ENCODE measurements at regions not wholly inside any gene's neighbourhood (a gene's known extent, or its start where the extent isn't known, plus 50 kb on each side); places are given as distances from the start of the nearest gene placed in this dataset.

DNA sequence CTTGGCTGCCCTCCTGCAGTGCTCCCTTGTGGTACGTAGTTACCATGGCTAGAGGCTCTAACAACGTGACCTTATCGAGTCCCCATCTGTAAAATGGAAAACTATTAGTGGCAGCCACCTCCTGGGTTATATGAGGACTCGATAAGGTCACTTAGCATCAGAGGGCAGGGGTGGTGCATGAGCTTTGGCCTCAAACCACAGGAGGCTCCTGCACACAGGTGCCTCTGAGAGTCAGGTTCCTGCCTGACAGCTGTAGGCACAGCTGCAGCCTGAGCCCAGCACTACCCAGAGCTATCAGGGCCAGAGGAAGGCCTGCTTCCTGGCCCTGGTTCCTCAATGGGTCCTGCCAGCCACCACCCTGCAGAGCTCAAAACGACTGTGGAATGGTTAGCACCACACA, 57.2 kb upstream of the SEC14L1 start:
- no peak for TF ChIP-seq TAF1 (IDR thresholded peaks at IDR 0.05; ENCODE audit: borderline replicate concordance, insufficient read depth, low read length)
- TF ChIP-seq, protein P1, sequence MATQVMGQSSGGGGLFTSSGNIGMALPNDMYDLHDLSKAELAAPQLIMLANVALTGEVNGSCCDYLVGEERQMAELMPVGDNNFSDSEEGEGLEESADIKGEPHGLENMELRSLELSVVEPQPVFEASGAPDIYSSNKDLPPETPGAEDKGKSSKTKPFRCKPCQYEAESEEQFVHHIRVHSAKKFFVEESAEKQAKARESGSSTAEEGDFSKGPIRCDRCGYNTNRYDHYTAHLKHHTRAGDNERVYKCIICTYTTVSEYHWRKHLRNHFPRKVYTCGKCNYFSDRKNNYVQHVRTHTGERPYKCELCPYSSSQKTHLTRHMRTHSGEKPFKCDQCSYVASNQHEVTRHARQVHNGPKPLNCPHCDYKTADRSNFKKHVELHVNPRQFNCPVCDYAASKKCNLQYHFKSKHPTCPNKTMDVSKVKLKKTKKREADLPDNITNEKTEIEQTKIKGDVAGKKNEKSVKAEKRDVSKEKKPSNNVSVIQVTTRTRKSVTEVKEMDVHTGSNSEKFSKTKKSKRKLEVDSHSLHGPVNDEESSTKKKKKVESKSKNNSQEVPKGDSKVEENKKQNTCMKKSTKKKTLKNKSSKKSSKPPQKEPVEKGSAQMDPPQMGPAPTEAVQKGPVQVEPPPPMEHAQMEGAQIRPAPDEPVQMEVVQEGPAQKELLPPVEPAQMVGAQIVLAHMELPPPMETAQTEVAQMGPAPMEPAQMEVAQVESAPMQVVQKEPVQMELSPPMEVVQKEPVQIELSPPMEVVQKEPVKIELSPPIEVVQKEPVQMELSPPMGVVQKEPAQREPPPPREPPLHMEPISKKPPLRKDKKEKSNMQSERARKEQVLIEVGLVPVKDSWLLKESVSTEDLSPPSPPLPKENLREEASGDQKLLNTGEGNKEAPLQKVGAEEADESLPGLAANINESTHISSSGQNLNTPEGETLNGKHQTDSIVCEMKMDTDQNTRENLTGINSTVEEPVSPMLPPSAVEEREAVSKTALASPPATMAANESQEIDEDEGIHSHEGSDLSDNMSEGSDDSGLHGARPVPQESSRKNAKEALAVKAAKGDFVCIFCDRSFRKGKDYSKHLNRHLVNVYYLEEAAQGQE (IDR thresholded peaks at IDR 0.05; ENCODE audit: insufficient read depth in 1 of 2, low read depth in 2 of 2, low read length in 2 of 2), result no peak
- no peak for TF ChIP-seq SIN3A (IDR thresholded peaks at IDR 0.05; ENCODE audit: borderline replicate concordance, insufficient read depth, low read length)
- TF ChIP-seq FOXP2 (optimal IDR thresholded peaks at IDR 0.05; ENCODE audit: borderline replicate concordance, extremely low read depth, extremely low read length, insufficient read depth), result no peak
- no peak for TF ChIP-seq POLR2AphosphoS5 (IDR thresholded peaks at IDR 0.05; ENCODE audit: low read depth, low read length)

DNA sequence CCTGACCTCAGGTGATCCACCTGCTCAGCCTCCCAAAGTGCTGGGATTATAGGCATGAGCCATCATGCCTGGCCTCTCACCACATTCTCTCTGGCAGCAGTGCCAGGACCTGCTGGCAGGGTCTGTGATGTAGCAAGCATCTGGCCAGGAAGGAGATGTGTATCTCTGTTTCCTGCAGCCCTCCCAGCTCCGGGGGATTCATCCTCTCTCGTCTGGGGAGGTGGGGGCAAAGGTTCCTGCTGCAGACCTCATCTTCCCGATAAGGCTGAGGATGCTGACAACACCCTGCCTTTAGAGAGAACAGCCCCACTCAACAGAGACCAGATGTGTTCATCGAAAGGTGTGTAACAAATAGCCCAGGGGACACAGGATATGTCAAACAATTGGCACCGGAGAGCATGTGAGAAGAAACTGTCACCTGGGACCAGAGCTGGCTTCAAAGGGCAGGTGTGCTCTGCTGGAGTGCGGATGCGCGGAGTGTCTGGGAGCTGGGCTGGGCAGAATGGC, 54.8 kb upstream of the SEC14L1 start:
- TF ChIP-seq POLR2AphosphoS5 (IDR thresholded peaks at IDR 0.05; ENCODE audit: low read depth, low read length) (no peak), SIN3A (IDR thresholded peaks at IDR 0.05; ENCODE audit: borderline replicate concordance, insufficient read depth, low read length) (no peak), TAF1 (IDR thresholded peaks at IDR 0.05; ENCODE audit: borderline replicate concordance, insufficient read depth, low read length) (no peak), FOXP2 (optimal IDR thresholded peaks at IDR 0.05; ENCODE audit: borderline replicate concordance, extremely low read depth, extremely low read length, insufficient read depth) (no peak)
- TF ChIP-seq, protein P1 (IDR thresholded peaks at IDR 0.05; ENCODE audit: insufficient read depth in 1 of 2, low read depth in 2 of 2, low read length in 2 of 2), result no peak

DNA sequence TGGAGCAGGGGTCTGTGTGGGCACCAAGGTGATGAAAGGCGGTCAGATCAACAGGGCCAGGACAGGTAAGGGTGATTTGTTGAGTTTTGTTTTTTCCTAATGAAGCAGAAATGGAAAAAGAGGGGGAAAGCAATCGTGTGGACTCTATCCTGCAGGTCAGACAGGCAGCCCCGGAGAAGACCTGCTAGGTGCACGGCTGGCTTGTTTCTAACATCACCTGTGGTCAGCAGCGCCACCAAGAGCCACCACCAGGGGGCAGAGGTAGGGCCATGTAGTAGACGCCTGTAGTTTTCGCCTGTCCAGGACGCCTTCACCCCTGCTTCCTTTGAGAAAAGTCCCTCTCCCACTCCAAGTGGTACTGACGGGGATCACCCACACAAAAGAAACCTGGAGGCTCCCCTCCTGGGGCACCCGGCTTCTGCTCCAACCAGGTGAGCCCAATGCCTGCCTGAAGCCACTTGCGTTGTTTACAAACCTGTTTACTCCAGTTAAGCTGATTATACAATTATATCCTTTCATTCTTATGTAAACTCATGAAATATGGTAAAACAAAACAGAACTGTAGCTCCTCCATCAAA, 54.2 kb upstream of the SEC14L1 start:
- TF ChIP-seq FOXP2 (optimal IDR thresholded peaks at IDR 0.05; ENCODE audit: borderline replicate concordance, extremely low read depth, extremely low read length, insufficient read depth) (peak; percentile 29), POLR2AphosphoS5 (IDR thresholded peaks at IDR 0.05; ENCODE audit: low read depth, low read length) (no peak), TAF1 (IDR thresholded peaks at IDR 0.05; ENCODE audit: borderline replicate concordance, insufficient read depth, low read length) (0 out of 2 replicates have a peak, but pooled peaks have one; percentile 19), SIN3A (IDR thresholded peaks at IDR 0.05; ENCODE audit: borderline replicate concordance, insufficient read depth, low read length) (no peak)
- TF ChIP-seq, protein P1 (IDR thresholded peaks at IDR 0.05; ENCODE audit: insufficient read depth in 1 of 2, low read depth in 2 of 2, low read length in 2 of 2), result no peak; a peak in 1 of 4 replicates

DNA sequence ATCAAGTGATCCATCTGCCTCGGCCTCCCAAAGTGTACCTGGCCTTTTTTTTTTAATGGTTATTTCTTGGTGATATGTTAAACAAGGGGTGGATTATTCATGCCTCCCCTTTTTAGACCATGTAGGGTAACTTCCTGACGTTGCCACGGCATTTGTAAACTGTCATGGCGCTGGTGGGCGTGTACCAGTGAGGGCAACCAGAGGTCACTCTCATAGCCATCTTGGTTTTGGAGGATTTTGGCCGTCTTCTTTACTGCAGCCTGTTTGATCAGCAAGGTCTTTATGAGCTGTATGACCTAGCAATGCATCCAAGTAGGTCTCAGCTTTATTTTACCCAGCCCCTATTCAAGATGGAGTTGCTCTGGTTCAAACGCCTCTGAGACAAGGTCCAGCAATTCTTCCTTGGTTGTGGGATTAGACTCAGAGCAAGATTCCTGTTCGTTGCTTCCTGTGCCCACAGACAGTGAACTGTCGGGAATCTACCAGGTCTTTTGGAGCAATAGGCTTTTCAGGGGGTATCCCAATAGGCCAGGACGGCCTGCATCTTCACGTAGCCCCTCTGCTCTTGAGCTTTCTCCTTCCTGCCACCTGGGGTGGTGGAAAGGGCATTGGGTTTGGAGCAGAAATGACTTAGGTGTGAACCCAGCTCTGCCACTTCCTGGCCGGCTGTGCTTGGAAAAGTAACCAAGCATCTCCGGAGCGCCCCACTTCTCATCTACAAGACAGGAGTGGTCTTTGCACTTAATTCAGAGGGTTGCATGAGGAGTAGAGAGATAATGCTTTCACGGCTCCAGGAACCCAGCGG, 52.9 kb upstream of the SEC14L1 start:
- no peak for TF ChIP-seq POLR2AphosphoS5 (IDR thresholded peaks at IDR 0.05; ENCODE audit: low read depth, low read length)
- TF ChIP-seq TAF1 (IDR thresholded peaks at IDR 0.05; ENCODE audit: borderline replicate concordance, insufficient read depth, low read length), result no peak
- TF ChIP-seq, protein P1 (IDR thresholded peaks at IDR 0.05; ENCODE audit: insufficient read depth in 1 of 2, low read depth in 2 of 2, low read length in 2 of 2), result no peak
- TF ChIP-seq SIN3A (IDR thresholded peaks at IDR 0.05; ENCODE audit: borderline replicate concordance, insufficient read depth, low read length), result no peak
- TF ChIP-seq FOXP2 (optimal IDR thresholded peaks at IDR 0.05; ENCODE audit: borderline replicate concordance, extremely low read depth, extremely low read length, insufficient read depth), result no peak

All from PFSK-1 (cell line).